T-cell (primary cell): ENCODE measurements at regions not wholly inside any gene's neighbourhood (a gene's known extent, or its start where the extent isn't known, plus 50 kb on each side); places are given as distances from the start of the nearest gene placed in this dataset.

Experiments
- ATAC-seq, 4 experiments: fragments of 200-7000 bp in 3 of 4; fragments of 150-1000 bp in 1 of 4; cut with Tn5 transposase; replicated peaks in 1 of 4; 1 replicate in 3 of 4; 2 replicates in 1 of 4; pipeline ENCODE4 v1.10.0; 2021; ENCODE audit warnings: moderate library complexity in 3 of 4, mild to moderate bottlenecking in 2 of 4, moderate number of reproducible peaks in 1 of 4
- CTCF ChIA-PET, 2 donors: fragments of 300-600 bp; sonication (Branson Sonifier 250); formaldehyde crosslinking; loops; one replicate each; lab custom pipeline; 2022; ENCODE audit warnings: antibody characterized with exemption in 2 of 2; lab: Charles Lee
- POLR2A ChIA-PET, 2 donors: fragments of 300-600 bp; sonication (Branson Sonifier 250); formaldehyde crosslinking; loops; one replicate each; lab custom pipeline; 2022; ENCODE audit warnings: antibody characterized with exemption in 2 of 2; lab: Charles Lee
- DNase-seq, 35 experiments: peaks; one replicate each; pipeline versions ENCODE4 v3.0.0 to v3.0.0-alpha.2; 2013 to 2023
- H3K27ac ChIP-seq: one replicate; pipeline ENCODE4 v1.5.1; 2013; ENCODE audit warnings: low read length
- H3K27me3 ChIP-seq, 2 experiments: replicated peaks in 1 of 2; 1 replicate in 1 of 2; 2 replicates in 1 of 2; pipeline versions ENCODE4 v1.6.1 to v1.7.0; 2013; ENCODE audit warnings: low read length in 1 of 2, mixed read lengths in 1 of 2; ENCODE audit not compliant: control insufficient read depth in 2 of 2, insufficient read depth in 2 of 2; ENCODE audit errors: extremely low read depth in 1 of 2
- H3K36me3 ChIP-seq, 2 donors: 1 replicate in 1 of 2; 2 replicates in 1 of 2; pipeline versions ENCODE4 v1.6.1 to v1.7.0; 2013; ENCODE audit warnings: low read length in 1 of 2; ENCODE audit not compliant: control insufficient read depth in 2 of 2, insufficient read depth in 1 of 2; ENCODE audit errors: extremely low read depth in 1 of 2
- H3K4me1 ChIP-seq, 2 experiments: 1 replicate in 1 of 2; 2 replicates in 1 of 2; pipeline versions ENCODE4 v1.6.1 to v1.7.0; 2013; ENCODE audit warnings: low read length in 2 of 2, mixed read lengths in 1 of 2; ENCODE audit not compliant: insufficient read depth in 2 of 2, control insufficient read depth in 1 of 2; ENCODE audit errors: extremely low read depth in 1 of 2
- H3K4me3 ChIP-seq, 2 donors: 1 replicate in 1 of 2; 2 replicates in 1 of 2; pipeline versions ENCODE4 v1.5.1 to v1.7.0; 2013; ENCODE audit warnings: mild to moderate bottlenecking in 2 of 2, low read length in 1 of 2, moderate library complexity in 1 of 2; ENCODE audit not compliant: control insufficient read depth in 1 of 2; ENCODE audit errors: extremely low read depth in 1 of 2
- H3K9me3 ChIP-seq: 2 replicates; pipeline ENCODE4 v1.7.0; 2013
- H3K27ac Mint-ChIP-seq, 2 donors: one replicate each; pipeline ENCODE4 v1.8.0; 2020 to 2021; ENCODE audit warnings: mild to moderate bottlenecking in 2 of 2, mixed read lengths in 2 of 2
- H3K27me3 Mint-ChIP-seq, 2 donors: one replicate each; pipeline ENCODE4 v1.8.0; 2021 to 2022; ENCODE audit warnings: mixed read lengths in 2 of 2
- H3K36me3 Mint-ChIP-seq: one replicate; pipeline ENCODE4 v1.8.0; 2021; ENCODE audit warnings: mixed read lengths
- H3K4me1 Mint-ChIP-seq, 3 donors: one replicate each; pipeline ENCODE4 v1.8.0; 2020 to 2022; ENCODE audit warnings: mixed read lengths in 3 of 3, mild to moderate bottlenecking in 1 of 3
- H3K4me3 Mint-ChIP-seq, 3 donors: one replicate each; pipeline ENCODE4 v1.8.0; 2020 to 2022; ENCODE audit warnings: mild to moderate bottlenecking in 3 of 3, mixed read lengths in 3 of 3, moderate library complexity in 3 of 3
- H3K9me3 Mint-ChIP-seq, 3 donors: one replicate each; pipeline ENCODE4 v1.8.0; 2020 to 2022; ENCODE audit warnings: mixed read lengths in 3 of 3
- WGBS: methylation state at CpG from one replicate; pipeline ENCODE4 v1.1.5; 2013; ENCODE audit warnings: missing lambda C conversion rate; ENCODE audit not compliant: insufficient coverage; 5-methylcytosine and 5-hydroxymethylcytosine counted together

DNA sequence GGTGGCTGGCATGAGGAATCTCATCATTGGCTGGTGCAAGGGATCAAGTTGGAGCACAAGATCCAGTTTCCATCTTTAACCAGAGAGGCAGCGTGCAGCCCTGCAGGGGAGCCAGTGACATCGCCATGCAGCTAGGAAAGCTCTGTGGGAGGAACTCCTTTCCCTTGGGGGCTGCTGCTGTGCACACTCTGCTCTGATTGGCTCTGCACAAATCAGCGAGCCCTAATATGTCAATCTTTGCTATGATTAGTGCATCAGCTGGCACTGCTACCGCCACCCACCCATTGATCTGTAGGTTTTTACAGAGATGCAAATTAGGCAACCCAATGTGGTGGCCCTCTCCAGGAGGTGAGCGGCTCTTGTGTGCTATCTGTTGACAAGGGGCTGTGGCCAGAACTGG, 262.6 kb downstream of the PCNX1 start:
- H3K27me3 Mint-ChIP-seq, result peaks cover 12 to 18% of the 10 kb centered on the region in 2 donors
- DNase-seq (no peak), ATAC-seq (no peak)
- POLR2A ChIA-PET, result no interaction called here
- H3K36me3 Mint-ChIP-seq, result no peaks in the 10 kb centered on the region
- H3K4me3 Mint-ChIP-seq, result no peak overlapping the region
- Histone ChIP-seq H3K9me3 (no peaks in the 10 kb centered on the region), H3K4me1 (peaks cover 0 to 10% of the 10 kb centered on the region in 2 experiments), H3K36me3 (no peaks in the 10 kb centered on the region), H3K27me3 (peaks cover 0 to 20% of the 10 kb centered on the region in 2 experiments), H3K4me3 (no peak overlapping the region), H3K27ac (no peak overlapping the region)
- CTCF ChIA-PET, result interaction anchor here in 1 of 2 donors (1.2 kb wide), 1 partner anchor 260 kb away, joined by 4 read pairs; no protein-coding TSS in a partner anchor
- no peaks in the 10 kb centered on the region for H3K9me3 Mint-ChIP-seq
- H3K4me1 Mint-ChIP-seq, result peaks cover 13 to 14% (median 14%) of the 10 kb centered on the region in 3 donors
- WGBS, result 100% methylated on average over 2 of the region's 5 CpGs
- H3K27ac Mint-ChIP-seq, result no peak overlapping the region

DNA sequence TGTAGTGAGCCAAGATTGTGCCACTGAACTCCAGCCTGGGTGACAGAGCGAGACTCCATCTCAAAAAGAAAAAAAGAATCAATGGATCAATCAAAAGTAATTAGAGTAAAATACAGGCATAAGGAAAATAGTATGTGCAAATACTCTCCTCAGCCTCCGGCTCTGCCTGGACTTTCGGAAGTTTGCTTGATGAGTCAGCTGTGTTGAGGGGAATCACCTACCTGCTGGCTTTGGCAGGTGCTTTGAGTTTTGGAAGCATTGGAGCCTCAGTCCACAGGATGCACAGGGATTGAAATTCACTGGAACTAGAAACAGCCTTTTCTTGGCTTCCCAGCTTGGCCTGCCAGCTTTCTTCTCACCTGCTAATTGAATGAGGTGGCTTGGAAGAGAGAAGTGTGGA, 268.2 kb downstream of the PCNX1 start:
- WGBS, result 100% methylated on average over 2 of the region's 3 CpGs
- POLR2A ChIA-PET, result no interaction called here
- ATAC-seq, result no peak
- H3K4me3 Mint-ChIP-seq, result no peak overlapping the region
- peaks cover 0 to 7% of the 10 kb centered on the region in 2 experiments for H3K27me3 ChIP-seq
- peaks cover 3 to 5% of the 10 kb centered on the region in 2 donors for H3K27me3 Mint-ChIP-seq
- H3K4me3 ChIP-seq, result no peak overlapping the region
- H3K27ac Mint-ChIP-seq, result no peak overlapping the region
- H3K36me3 Mint-ChIP-seq, result no peaks in the 10 kb centered on the region
- no peaks in the 10 kb centered on the region for H3K36me3 ChIP-seq
- no peak overlapping the region for H3K27ac ChIP-seq
- H3K4me1 Mint-ChIP-seq, result no peaks in the 10 kb centered on the region
- H3K4me1 ChIP-seq, result no peaks in the 10 kb centered on the region
- H3K9me3 Mint-ChIP-seq, result no peaks in the 10 kb centered on the region
- no peaks in the 10 kb centered on the region for H3K9me3 ChIP-seq
- CTCF ChIA-PET, result interaction anchor here in 1 of 2 donors (0.7 kb wide), 1 partner anchor 1078 kb away, joined by 4 read pairs; no protein-coding TSS in a partner anchor
- DNase-seq, result no peak

DNA sequence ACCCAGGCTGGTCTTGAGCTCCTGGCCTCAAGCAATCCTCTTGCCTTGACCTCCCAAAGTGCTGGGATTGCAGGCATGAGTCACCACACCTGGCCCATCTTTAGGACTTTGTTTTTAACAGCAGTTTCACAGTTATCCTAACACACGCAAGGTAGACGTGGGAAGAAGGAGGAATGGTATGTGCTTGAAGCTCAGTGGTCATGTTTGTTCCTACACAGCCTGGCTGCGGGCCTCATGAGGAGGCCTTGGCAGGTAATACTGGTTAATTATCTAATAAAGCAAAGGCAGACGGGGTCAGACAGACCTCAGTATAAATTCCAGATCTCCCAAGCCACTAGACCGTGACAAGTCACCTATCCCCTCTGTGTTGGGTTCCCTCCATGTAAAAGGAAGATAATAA, 271.8 kb downstream of the PCNX1 start:
- H3K36me3 ChIP-seq, result no peaks in the 10 kb centered on the region
- no peak for DNase-seq
- no peaks in the 10 kb centered on the region for H3K9me3 ChIP-seq
- WGBS, result no CpG with 5 or more reads among the region's 5 CpGs
- H3K27me3 ChIP-seq, result peaks cover 0 to 8% of the 10 kb centered on the region in 2 experiments
- H3K4me1 ChIP-seq, result no peaks in the 10 kb centered on the region
- ATAC-seq, result no peak
- no peak overlapping the region for H3K27ac ChIP-seq
- no peak overlapping the region for H3K4me3 ChIP-seq
- ChIA-PET CTCF (no interaction called here), POLR2A (no interaction called here)
- Mint-ChIP-seq H3K27ac (no peak overlapping the region), H3K36me3 (no peaks in the 10 kb centered on the region), H3K4me3 (no peak overlapping the region), H3K9me3 (no peaks in the 10 kb centered on the region), H3K4me1 (no peaks in the 10 kb centered on the region), H3K27me3 (no peaks in the 10 kb centered on the region)

DNA sequence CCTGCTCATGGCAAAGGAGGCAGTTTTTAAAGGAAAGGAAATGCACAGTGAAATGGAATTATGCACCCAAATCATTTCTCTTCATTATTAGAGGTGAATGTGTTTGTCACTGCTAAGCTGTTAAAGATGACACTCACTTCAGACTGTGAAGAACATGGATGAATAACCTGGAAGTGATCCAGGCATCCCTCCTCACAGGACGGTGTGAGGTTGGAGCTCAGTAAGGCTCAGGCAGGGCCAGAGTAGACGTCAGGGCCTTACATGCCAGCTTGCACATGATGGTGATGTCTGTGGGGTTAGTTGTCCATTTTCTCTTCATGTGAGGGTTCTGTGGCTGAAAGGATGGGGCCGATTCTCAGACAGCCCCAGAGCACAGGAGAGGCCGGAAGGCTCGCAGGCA, 273.1 kb downstream of the PCNX1 start:
- no peak for ATAC-seq
- H3K9me3 Mint-ChIP-seq, result no peaks in the 10 kb centered on the region
- no peaks in the 10 kb centered on the region for H3K27me3 Mint-ChIP-seq
- H3K36me3 Mint-ChIP-seq, result no peaks in the 10 kb centered on the region
- H3K36me3 ChIP-seq, result no peaks in the 10 kb centered on the region
- ChIA-PET CTCF (no interaction called here), POLR2A (no interaction called here)
- no peak overlapping the region for H3K27ac Mint-ChIP-seq
- H3K9me3 ChIP-seq, result no peaks in the 10 kb centered on the region
- no peaks in the 10 kb centered on the region for H3K4me1 ChIP-seq
- peaks cover 0 to 8% of the 10 kb centered on the region in 2 experiments for H3K27me3 ChIP-seq
- no peaks in the 10 kb centered on the region for H3K4me1 Mint-ChIP-seq
- H3K4me3 ChIP-seq, result no peak overlapping the region
- WGBS, result 83% methylated on average over 3 of the region's 5 CpGs
- H3K4me3 Mint-ChIP-seq, result no peak overlapping the region
- no peak for DNase-seq
- no peak overlapping the region for H3K27ac ChIP-seq

DNA sequence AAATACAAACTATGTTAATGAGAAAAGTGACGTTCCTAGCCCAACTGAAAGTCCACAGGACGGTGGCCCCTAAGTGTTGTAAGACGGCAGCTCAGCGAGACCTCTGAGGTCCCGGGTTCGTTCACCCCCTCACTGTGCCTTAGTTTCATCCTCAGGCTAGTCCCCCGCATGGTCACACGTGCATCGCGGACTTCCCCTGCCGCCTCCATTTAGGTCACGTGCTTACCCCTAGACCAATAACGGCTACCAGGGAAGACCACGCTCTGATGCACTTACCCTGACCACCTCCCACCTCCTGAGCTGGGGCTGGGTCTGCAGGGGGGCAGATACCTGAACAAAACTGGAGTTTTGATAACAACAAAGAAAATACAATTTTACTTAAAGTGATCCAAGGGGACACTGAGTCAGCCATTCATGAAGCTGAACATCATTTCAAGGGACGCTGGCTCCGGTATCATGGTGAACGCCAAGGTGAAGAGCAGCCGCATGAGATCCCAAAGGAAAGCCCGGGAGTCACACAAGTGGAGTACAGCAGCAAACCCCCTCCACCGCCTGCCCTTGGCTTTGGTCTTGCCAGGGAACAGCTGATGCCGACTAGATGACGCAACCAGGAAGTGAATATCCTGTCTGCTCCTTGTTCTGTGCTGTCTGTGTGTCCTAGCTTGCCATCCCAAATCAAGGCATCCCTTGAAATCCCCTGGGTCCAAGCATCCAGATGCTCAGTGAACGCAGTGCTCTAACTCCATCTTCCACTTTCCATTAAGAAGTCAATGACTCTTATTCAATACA, 274.1 kb downstream of the PCNX1 start:
- Histone ChIP-seq H3K36me3 (no peaks in the 10 kb centered on the region), H3K4me1 (no peaks in the 10 kb centered on the region), H3K4me3 (no peak overlapping the region), H3K27ac (no peak overlapping the region), H3K9me3 (no peaks in the 10 kb centered on the region), H3K27me3 (peaks cover 0 to 8% of the 10 kb centered on the region in 2 experiments)
- Mint-ChIP-seq H3K36me3 (peaks cover 2% of the 10 kb centered on the region), H3K27me3 (peaks cover 0 to 1% of the 10 kb centered on the region in 2 donors), H3K4me1 (no peaks in the 10 kb centered on the region), H3K9me3 (no peaks in the 10 kb centered on the region), H3K27ac (no peak overlapping the region), H3K4me3 (no peak overlapping the region)
- 87% methylated on average over 19 of the region's 23 CpGs for WGBS
- CTCF ChIA-PET, result no interaction called here
- no peak for DNase-seq
- POLR2A ChIA-PET, result no interaction called here
- ATAC-seq, result no peak

DNA sequence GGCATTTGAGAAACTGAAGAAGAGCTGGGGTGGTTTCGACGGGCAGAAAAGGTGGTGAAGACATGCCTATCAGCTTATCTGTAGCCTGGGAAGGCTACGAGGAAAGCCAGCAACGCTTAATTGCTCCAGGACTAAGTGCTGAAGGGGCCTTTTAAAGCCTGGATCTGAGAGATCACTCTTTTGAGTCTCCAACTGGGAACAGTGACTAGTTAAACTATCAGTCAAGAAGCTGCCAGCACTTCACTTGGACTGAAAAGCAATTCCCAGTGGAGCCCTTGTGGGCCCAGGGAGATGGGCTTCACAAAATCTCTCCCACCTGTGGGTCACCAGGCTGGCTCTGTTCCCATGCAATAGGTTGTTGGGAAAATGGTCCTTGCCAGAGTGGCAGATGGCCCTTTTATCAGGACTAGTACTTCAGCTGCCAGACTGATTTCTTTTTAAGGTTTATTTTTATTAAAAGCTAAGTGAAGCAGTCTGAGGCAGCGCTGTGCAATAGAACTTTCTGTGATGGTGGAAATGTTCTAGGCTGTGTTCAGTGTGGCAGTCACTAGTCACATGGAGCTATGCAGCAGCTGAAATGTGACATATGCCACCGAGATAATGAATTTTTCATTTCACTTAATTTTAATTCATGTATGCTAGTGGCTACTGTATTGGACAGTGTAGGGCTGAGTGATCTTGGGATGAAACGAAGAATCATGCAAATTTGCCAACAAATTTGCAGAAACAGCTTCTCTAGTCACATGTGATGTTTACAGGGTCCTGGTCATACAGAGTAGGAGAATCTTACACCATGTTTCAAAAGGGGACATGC, 276.8 kb downstream of the PCNX1 start:
- H3K27ac ChIP-seq, result no peak overlapping the region
- CTCF ChIA-PET, result no interaction called here
- peaks cover 0 to 3% of the 10 kb centered on the region in 2 donors for H3K27me3 Mint-ChIP-seq

More for the DNA sequence above, 276.8 kb downstream of the PCNX1 start:
- no peak overlapping the region for H3K4me3 Mint-ChIP-seq
- WGBS, result 74% methylated on average over 4 of the region's 7 CpGs
- no peaks in the 10 kb centered on the region for H3K4me1 Mint-ChIP-seq
- Histone ChIP-seq H3K4me3 (no peak overlapping the region), H3K36me3 (no peaks in the 10 kb centered on the region), H3K4me1 (no peaks in the 10 kb centered on the region), H3K27me3 (peaks cover 0 to 14% of the 10 kb centered on the region in 2 experiments), H3K9me3 (no peaks in the 10 kb centered on the region)
- no peak for DNase-seq
- H3K9me3 Mint-ChIP-seq, result no peaks in the 10 kb centered on the region
- no peak for ATAC-seq
- H3K36me3 Mint-ChIP-seq, result peaks cover 4% of the 10 kb centered on the region
- POLR2A ChIA-PET, result interaction anchor here (0.6 to 0.7 kb wide), 3 partner anchors 143 to 776 kb away, joined by 4 to 7 read pairs (median 6); no protein-coding TSS in a partner anchor
- no peak overlapping the region for H3K27ac Mint-ChIP-seq
